ENCODE measurements at regions not wholly inside any gene's neighbourhood (a gene's known extent, or its start where the extent isn't known, plus 50 kb on each side); places are given as distances from the start of the nearest gene placed in this dataset.

DNA sequence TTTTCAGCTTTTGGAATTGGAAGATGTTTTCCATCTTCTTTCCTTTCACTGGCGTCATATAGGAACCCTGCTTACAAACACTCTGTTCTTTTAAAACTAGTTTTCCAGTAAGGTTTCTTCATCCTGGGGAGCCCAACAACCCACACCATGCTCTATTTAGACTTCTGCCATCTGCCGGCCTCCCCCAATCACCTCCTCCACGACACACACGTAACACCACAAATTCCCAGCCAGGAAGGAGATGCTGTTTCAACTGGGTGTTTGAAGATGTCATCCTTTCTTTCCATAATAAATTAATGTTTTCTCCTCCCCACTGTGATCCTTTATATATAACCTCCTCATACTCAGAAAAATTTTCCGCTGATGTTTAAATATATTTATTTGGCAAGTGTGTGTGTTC is 231.4 kb upstream of the DDHD1 start:
- no peaks in the 10 kb centered on the region for H3K4me1 ChIP-seq (ENCODE audit: insufficient read depth, low read length)
- H2BK12ac ChIP-seq (ENCODE audit: insufficient read length, low read depth, low read length), result no peak overlapping the region
- no peak overlapping the region for H2BK5ac ChIP-seq (ENCODE audit: insufficient read length, low read length)
- DNase-seq, result no peak
- H3K4me3 Mint-ChIP-seq, result no peak overlapping the region
- no peak overlapping the region for H4K91ac ChIP-seq (ENCODE audit: insufficient read length, low read depth, low read length)
- no peak overlapping the region for H3K4me2 ChIP-seq (ENCODE audit: insufficient read depth, insufficient read length, low read length)
- no peaks in the 10 kb centered on the region for H3K9me3 ChIP-seq (ENCODE audit: control insufficient read depth, low read depth, low read length)
- no peak overlapping the region for H2AK5ac ChIP-seq (ENCODE audit: insufficient read length, low read length)
- H3K27me3 Mint-ChIP-seq (ENCODE audit: low read depth), result no peaks in the 10 kb centered on the region
- no peak overlapping the region for H4K8ac ChIP-seq (replicated peaks; ENCODE audit: insufficient read length, low read depth, low read length)
- no peaks in the 10 kb centered on the region for H3K23me2 ChIP-seq (ENCODE audit: insufficient read length, low read depth, low read length, poor library complexity, severe bottlenecking)
- H3K9me3 Mint-ChIP-seq, result no peaks in the 10 kb centered on the region; a peak in 1 of 5 replicates
- no peaks in the 10 kb centered on the region for H3K27me3 ChIP-seq (ENCODE audit: insufficient read depth, low read length)
- H3K79me2 ChIP-seq (ENCODE audit: insufficient read depth, low read length), result no peaks in the 10 kb centered on the region
- no peak overlapping the region for H3K56ac ChIP-seq (ENCODE audit: insufficient read length, low read depth, low read length)
- no peak overlapping the region for H3K23ac ChIP-seq (ENCODE audit: insufficient read length, low read depth, low read length)
- no peak overlapping the region for H3T11ph ChIP-seq (ENCODE audit: low read length)
- no peak overlapping the region for H3K27ac ChIP-seq (ENCODE audit: insufficient read length, low read depth, low read length)
- H2AFZ ChIP-seq (ENCODE audit: low read length), result no peak overlapping the region
- no peaks in the 10 kb centered on the region for H3K36me3 Mint-ChIP-seq (ENCODE audit: insufficient read depth in 1 of 3, low read depth in 3 of 3)
- H3K79me1 ChIP-seq (ENCODE audit: insufficient read depth, low read depth, low read length, poor library complexity, severe bottlenecking), result no peaks in the 10 kb centered on the region
- H3K14ac ChIP-seq (ENCODE audit: insufficient read depth, low read length), result no peak overlapping the region
- no peak overlapping the region for H3K4ac ChIP-seq (ENCODE audit: low read depth, low read length)
- peaks cover 6 to 7% of the 10 kb centered on the region in 2 experiments for H3K4me1 Mint-ChIP-seq
- TF ChIP-seq, protein P1, sequence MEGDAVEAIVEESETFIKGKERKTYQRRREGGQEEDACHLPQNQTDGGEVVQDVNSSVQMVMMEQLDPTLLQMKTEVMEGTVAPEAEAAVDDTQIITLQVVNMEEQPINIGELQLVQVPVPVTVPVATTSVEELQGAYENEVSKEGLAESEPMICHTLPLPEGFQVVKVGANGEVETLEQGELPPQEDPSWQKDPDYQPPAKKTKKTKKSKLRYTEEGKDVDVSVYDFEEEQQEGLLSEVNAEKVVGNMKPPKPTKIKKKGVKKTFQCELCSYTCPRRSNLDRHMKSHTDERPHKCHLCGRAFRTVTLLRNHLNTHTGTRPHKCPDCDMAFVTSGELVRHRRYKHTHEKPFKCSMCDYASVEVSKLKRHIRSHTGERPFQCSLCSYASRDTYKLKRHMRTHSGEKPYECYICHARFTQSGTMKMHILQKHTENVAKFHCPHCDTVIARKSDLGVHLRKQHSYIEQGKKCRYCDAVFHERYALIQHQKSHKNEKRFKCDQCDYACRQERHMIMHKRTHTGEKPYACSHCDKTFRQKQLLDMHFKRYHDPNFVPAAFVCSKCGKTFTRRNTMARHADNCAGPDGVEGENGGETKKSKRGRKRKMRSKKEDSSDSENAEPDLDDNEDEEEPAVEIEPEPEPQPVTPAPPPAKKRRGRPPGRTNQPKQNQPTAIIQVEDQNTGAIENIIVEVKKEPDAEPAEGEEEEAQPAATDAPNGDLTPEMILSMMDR (conservative IDR thresholded peaks at IDR 0.05), result no peak
- no peak overlapping the region for H2BK120ac ChIP-seq (ENCODE audit: low read depth, low read length, poor library complexity, severe bottlenecking)
- H3K18ac ChIP-seq (ENCODE audit: insufficient read length, low read depth, low read length), result no peak overlapping the region
- H2BK20ac ChIP-seq (ENCODE audit: low read depth, low read length, poor library complexity, severe bottlenecking), result no peak overlapping the region
- H4K20me1 ChIP-seq (ENCODE audit: control insufficient read depth, insufficient read depth, insufficient read length), result no peaks in the 10 kb centered on the region
- H3K9ac ChIP-seq (ENCODE audit: extremely low read depth, insufficient read length, low read length), result no peak overlapping the region
- no peak overlapping the region for H4K5ac ChIP-seq (ENCODE audit: insufficient read length, low read depth, low read length)
- no peak overlapping the region for H3K27ac Mint-ChIP-seq
- WGBS (ENCODE audit: extremely low coverage, insufficient read length, low lambda C conversion rate), result no CpG with 5 or more reads among the region's 5 CpGs
- no peak overlapping the region for H2BK15ac ChIP-seq (ENCODE audit: low read depth, low read length)
